Thoracic aorta (tissue), 2 donors: ENCODE measurements at regions not wholly inside any gene's neighbourhood (a gene's known extent, or its start where the extent isn't known, plus 50 kb on each side); places are given as distances from the start of the nearest gene placed in this dataset.

ENCODE experiments used
- ATAC-seq: fragments of 150-250 bp; one replicate; pipeline ENCODE4 v1.8.0; 2017; ENCODE audit warnings: low read depth; ENCODE audit not compliant: insufficient number of reproducible peaks, low FRiP score
- DNase-seq: peaks from one replicate; pipeline ENCODE4 v3.0.0-alpha.2; 2020; ENCODE audit warnings: low spot score
- H3K27ac ChIP-seq, 2 donors: fragments of 200-600 bp; sonication (generic); 1 replicate in 1 of 2; 2 replicates in 1 of 2; pipeline ENCODE4 v1.5.1; 2016; ENCODE audit warnings: mild to moderate bottlenecking in 2 of 2, moderate library complexity in 2 of 2
- H3K27me3 ChIP-seq: fragments of 200-600 bp; sonication (generic); replicated peaks from 2 replicates; pipeline ENCODE4 v1.6.0; 2016; ENCODE audit warnings: mild to moderate bottlenecking; ENCODE audit not compliant: insufficient read depth
- H3K36me3 ChIP-seq: fragments of 200-600 bp; sonication (generic); one replicate; pipeline ENCODE4 v1.5.1; 2016
- H3K4me1 ChIP-seq, 2 donors: fragments of 200-600 bp; sonication (generic); 1 replicate in 1 of 2; 2 replicates in 1 of 2; pipeline versions ENCODE4 v1.5.1 to v1.6.0; 2016; ENCODE audit warnings: low read depth in 2 of 2, mild to moderate bottlenecking in 1 of 2; ENCODE audit not compliant: control insufficient read depth in 1 of 2
- H3K4me3 ChIP-seq: fragments of 200-600 bp; sonication (generic); 2 replicates; pipeline ENCODE4 v1.5.1; 2016; ENCODE audit warnings: mild to moderate bottlenecking
- H3K9me3 ChIP-seq: fragments of 200-600 bp; sonication (generic); 2 replicates; pipeline ENCODE4 v1.5.1; 2016
- TF ChIP-seq, protein P1 (sequence below): fragments of 200-600 bp; sonication (generic); IDR thresholded peaks from one replicate; pipeline ENCODE4 v1.5.1; 2019; ENCODE audit warnings: antibody characterized with exemption

DNA sequence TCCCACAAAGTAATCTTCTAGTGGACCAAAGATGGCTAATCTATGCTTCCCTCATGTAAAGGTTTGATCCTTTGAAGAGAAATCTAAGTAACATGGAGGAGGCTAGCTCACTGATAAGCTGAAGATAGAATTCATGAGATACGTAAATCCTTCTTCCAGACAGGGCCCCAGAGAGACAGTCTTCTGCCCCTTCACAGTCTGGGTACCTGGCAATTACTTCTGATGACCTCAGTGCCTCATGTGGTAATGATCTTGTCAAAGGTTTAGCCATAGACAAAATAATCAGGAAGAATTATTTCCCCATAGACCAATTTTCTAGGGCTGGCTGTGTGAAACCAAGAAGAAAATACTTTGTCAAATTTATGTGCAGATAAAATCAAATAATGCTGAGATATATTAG lies 495.8 kb downstream of the METTL4 start:
- Histone ChIP-seq H3K9me3 (no peaks in the 10 kb centered on the region), H3K27me3 (no peaks in the 10 kb centered on the region), H3K4me3 (no peak overlapping the region), H3K36me3 (no peaks in the 10 kb centered on the region), H3K27ac (no peak overlapping the region), H3K4me1 (no peaks in the 10 kb centered on the region)
- TF ChIP-seq, protein P1, sequence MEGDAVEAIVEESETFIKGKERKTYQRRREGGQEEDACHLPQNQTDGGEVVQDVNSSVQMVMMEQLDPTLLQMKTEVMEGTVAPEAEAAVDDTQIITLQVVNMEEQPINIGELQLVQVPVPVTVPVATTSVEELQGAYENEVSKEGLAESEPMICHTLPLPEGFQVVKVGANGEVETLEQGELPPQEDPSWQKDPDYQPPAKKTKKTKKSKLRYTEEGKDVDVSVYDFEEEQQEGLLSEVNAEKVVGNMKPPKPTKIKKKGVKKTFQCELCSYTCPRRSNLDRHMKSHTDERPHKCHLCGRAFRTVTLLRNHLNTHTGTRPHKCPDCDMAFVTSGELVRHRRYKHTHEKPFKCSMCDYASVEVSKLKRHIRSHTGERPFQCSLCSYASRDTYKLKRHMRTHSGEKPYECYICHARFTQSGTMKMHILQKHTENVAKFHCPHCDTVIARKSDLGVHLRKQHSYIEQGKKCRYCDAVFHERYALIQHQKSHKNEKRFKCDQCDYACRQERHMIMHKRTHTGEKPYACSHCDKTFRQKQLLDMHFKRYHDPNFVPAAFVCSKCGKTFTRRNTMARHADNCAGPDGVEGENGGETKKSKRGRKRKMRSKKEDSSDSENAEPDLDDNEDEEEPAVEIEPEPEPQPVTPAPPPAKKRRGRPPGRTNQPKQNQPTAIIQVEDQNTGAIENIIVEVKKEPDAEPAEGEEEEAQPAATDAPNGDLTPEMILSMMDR, result no peak
- DNase-seq, result no peak
- no peak for ATAC-seq

DNA sequence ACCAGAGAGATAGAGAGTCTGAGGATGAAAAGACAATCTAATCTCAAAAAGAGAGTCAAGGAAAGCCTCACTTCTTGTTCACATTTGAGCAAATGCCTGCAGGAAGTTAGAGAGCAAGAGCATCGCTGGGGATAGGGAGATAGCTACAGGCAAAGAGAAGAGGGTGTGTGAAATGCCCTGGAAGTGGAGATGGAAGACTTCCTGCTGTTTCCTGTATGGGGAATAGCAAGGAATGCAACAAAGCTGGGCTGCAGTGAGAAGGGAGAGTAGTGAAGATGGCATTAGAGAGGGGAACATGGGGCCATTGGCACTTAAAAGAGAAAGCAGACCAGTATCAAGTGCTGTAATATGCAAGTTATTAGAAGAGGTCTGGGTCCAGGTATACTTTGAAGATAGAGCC lies 488.6 kb downstream of the METTL4 start:
- TF ChIP-seq, protein P1, result no peak
- Histone ChIP-seq H3K9me3 (no peaks in the 10 kb centered on the region), H3K4me1 (no peaks in the 10 kb centered on the region), H3K36me3 (no peaks in the 10 kb centered on the region), H3K4me3 (no peak overlapping the region), H3K27ac (no peak overlapping the region), H3K27me3 (no peaks in the 10 kb centered on the region)
- DNase-seq (no peak), ATAC-seq (no peak)

GRCh38 chr18:2083691-2084090 lies 487.6 kb downstream of the METTL4 start:
- TF ChIP-seq, protein P1, result no peak
- no peaks in the 10 kb centered on the region for H3K4me1 ChIP-seq
- no peak overlapping the region for H3K4me3 ChIP-seq
- H3K27ac ChIP-seq, result no peak overlapping the region
- DNase-seq (no peak), ATAC-seq (no peak)
- H3K9me3 ChIP-seq, result no peaks in the 10 kb centered on the region
- no peaks in the 10 kb centered on the region for H3K27me3 ChIP-seq
- H3K36me3 ChIP-seq, result no peaks in the 10 kb centered on the region

- TF ChIP-seq, protein P1, result no peak
- ATAC-seq (no peak), DNase-seq (no peak)
- Histone ChIP-seq H3K36me3 (no peaks in the 10 kb centered on the region), H3K27me3 (no peaks in the 10 kb centered on the region), H3K4me3 (no peak overlapping the region), H3K27ac (no peak overlapping the region), H3K4me1 (no peaks in the 10 kb centered on the region), H3K9me3 (no peaks in the 10 kb centered on the region)
Measured at GRCh38 chr18:2086439-2086838, 484.9 kb downstream of the METTL4 start.

- Histone ChIP-seq H3K9me3 (no peaks in the 10 kb centered on the region), H3K27ac (no peak overlapping the region)
Measured at GRCh38 chr18:2087877-2088673, 483.2 kb downstream of the METTL4 start.

More at GRCh38 chr18:2087877-2088673, 483.2 kb downstream of the METTL4 start:
- no peaks in the 10 kb centered on the region for H3K27me3 ChIP-seq
- TF ChIP-seq, protein P1, result no peak
- ATAC-seq (no peak), DNase-seq (no peak)
- H3K4me1 ChIP-seq, result no peaks in the 10 kb centered on the region
- no peaks in the 10 kb centered on the region for H3K36me3 ChIP-seq
- H3K4me3 ChIP-seq, result no peak overlapping the region
